Ishikawa (cell line): ENCODE measurements at regions not wholly inside any gene's neighbourhood (a gene's known extent, or its start where the extent isn't known, plus 50 kb on each side); places are given as distances from the start of the nearest gene placed in this dataset.

Source experiments
- CEBPB ChIP-seq: IDR thresholded peaks from 2 replicates; pipeline ENCODE4 v1.6.1; 2012
- CREB1 ChIP-seq: IDR thresholded peaks from 2 replicates; pipeline ENCODE4 v1.6.1; 2012; ENCODE audit warnings: low read depth
- EGR1 ChIP-seq: IDR thresholded peaks from 2 replicates; pipeline ENCODE4 v1.6.1; 2012
- EP300 ChIP-seq: IDR thresholded peaks from 2 replicates; pipeline ENCODE4 v1.6.1; 2012; ENCODE audit warnings: borderline replicate concordance
- FOXM1 ChIP-seq: IDR thresholded peaks from 2 replicates; pipeline ENCODE4 v1.6.1; 2012; ENCODE audit warnings: low read depth, borderline replicate concordance
- NFIC ChIP-seq: IDR thresholded peaks from 2 replicates; pipeline ENCODE4 v1.6.1; 2012
- RAD21 ChIP-seq: IDR thresholded peaks from 2 replicates; pipeline ENCODE4 v1.6.1; 2012; ENCODE audit warnings: low read depth
- TAF1 ChIP-seq: IDR thresholded peaks from 2 replicates; pipeline ENCODE4 v1.6.1; 2012; ENCODE audit warnings: low read depth, mild to moderate bottlenecking
- TCF12 ChIP-seq: IDR thresholded peaks from 2 replicates; pipeline ENCODE4 v1.6.1; 2012; ENCODE audit warnings: low read depth
- TEAD4 ChIP-seq: IDR thresholded peaks from 2 replicates; pipeline ENCODE4 v1.6.1; 2012
- YY1 ChIP-seq: IDR thresholded peaks from 2 replicates; pipeline ENCODE4 v1.6.1; 2012; ENCODE audit warnings: low read depth
- ZBTB7A ChIP-seq: IDR thresholded peaks from 2 replicates; pipeline ENCODE4 v1.6.1; 2012; ENCODE audit warnings: low read depth
- TF ChIP-seq, protein P1 (sequence below): IDR thresholded peaks from 2 replicates; pipeline ENCODE4 v1.6.1; 2012
- TF ChIP-seq, protein P2 (sequence below): IDR thresholded peaks from 2 replicates; pipeline ENCODE4 v1.6.1; 2012; ENCODE audit warnings: low read depth, mild to moderate bottlenecking
- TF ChIP-seq, protein P3 (sequence below): IDR thresholded peaks from 2 replicates; pipeline ENCODE4 v1.6.1; 2012

DNA sequence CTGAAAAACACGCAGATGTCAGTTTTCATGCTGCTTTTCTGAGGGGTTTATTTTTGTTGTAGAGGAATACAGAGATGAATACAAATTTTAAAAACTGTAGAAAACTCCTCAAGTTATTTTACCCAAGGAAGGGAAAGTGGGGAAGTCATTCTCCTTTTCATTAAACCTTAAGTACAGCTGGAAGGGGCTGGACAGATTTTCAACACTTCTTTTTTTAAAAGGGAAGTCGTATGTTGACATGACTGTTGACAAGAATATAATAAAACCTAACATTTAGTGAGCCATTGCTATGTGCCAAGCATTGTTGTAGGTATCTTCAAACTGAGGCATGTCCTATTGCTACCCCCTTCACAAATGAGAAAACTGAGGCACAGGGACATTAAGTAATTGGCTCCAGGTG is 235.7 kb upstream of the ELL2 start:
- TF ChIP-seq, protein P1, sequence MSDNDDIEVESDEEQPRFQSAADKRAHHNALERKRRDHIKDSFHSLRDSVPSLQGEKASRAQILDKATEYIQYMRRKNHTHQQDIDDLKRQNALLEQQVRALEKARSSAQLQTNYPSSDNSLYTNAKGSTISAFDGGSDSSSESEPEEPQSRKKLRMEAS: no peak
- no peak for TF ChIP-seq ZBTB7A
- no peak for TF ChIP-seq YY1
- TF ChIP-seq TEAD4: no peak
- no peak for TF ChIP-seq TAF1
- no peak for TF ChIP-seq EGR1
- no peak for TF ChIP-seq FOXM1
- TF ChIP-seq, protein P2, sequence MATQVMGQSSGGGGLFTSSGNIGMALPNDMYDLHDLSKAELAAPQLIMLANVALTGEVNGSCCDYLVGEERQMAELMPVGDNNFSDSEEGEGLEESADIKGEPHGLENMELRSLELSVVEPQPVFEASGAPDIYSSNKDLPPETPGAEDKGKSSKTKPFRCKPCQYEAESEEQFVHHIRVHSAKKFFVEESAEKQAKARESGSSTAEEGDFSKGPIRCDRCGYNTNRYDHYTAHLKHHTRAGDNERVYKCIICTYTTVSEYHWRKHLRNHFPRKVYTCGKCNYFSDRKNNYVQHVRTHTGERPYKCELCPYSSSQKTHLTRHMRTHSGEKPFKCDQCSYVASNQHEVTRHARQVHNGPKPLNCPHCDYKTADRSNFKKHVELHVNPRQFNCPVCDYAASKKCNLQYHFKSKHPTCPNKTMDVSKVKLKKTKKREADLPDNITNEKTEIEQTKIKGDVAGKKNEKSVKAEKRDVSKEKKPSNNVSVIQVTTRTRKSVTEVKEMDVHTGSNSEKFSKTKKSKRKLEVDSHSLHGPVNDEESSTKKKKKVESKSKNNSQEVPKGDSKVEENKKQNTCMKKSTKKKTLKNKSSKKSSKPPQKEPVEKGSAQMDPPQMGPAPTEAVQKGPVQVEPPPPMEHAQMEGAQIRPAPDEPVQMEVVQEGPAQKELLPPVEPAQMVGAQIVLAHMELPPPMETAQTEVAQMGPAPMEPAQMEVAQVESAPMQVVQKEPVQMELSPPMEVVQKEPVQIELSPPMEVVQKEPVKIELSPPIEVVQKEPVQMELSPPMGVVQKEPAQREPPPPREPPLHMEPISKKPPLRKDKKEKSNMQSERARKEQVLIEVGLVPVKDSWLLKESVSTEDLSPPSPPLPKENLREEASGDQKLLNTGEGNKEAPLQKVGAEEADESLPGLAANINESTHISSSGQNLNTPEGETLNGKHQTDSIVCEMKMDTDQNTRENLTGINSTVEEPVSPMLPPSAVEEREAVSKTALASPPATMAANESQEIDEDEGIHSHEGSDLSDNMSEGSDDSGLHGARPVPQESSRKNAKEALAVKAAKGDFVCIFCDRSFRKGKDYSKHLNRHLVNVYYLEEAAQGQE: no peak
- TF ChIP-seq RAD21: no peak

DNA sequence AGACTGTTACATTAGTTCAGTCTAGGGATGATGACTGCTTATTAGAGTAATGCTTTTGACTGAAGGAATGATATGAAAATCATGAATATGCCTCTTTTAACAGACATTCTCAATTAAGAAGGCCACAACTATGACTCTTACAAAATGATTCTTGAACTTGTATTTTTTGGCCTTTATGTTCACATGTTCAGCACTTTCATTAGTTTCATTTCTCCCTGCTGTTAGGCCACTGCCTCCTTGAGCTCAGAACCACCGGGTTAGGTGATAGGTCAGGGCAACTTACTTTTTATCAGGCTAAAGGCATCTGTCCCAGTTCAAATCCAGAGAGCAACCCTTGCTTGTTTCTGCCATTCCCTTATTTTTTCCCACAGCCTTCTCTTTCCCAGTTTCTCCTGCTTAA is 235.2 kb upstream of the ELL2 start:
- TF ChIP-seq, protein P1: no peak
- TF ChIP-seq, protein P2: no peak
- TF ChIP-seq CREB1 (no peak), YY1 (no peak)
- TF ChIP-seq, protein P3, sequence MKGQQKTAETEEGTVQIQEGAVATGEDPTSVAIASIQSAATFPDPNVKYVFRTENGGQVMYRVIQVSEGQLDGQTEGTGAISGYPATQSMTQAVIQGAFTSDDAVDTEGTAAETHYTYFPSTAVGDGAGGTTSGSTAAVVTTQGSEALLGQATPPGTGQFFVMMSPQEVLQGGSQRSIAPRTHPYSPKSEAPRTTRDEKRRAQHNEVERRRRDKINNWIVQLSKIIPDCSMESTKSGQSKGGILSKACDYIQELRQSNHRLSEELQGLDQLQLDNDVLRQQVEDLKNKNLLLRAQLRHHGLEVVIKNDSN: no peak

DNA sequence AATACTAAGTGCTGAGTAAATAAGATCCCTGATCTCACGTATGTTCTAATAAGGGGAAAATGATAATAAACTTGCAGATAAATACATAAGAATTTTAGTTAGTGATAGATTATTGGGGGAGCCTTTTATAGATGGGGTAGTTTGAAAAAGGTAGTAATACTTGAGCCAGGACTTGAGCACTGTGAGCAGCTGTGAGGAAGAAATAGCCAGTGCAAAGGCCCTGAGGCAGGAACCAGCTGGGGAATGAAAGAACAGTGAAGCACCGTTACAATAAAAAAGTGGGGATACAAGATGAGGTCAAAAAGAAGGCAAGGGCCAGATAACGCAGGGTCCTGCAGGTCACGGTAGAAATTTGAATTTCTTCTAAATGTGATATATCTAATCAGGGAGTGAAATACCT is 234.8 kb upstream of the ELL2 start:
- TF ChIP-seq RAD21 (no peak), EGR1 (no peak), CREB1 (no peak), CEBPB (no peak), FOXM1 (no peak), NFIC (no peak), TEAD4 (no peak), ZBTB7A (no peak)
- TF ChIP-seq, protein P3: no peak
- TF ChIP-seq, protein P2: no peak
- TF ChIP-seq, protein P1: no peak

DNA sequence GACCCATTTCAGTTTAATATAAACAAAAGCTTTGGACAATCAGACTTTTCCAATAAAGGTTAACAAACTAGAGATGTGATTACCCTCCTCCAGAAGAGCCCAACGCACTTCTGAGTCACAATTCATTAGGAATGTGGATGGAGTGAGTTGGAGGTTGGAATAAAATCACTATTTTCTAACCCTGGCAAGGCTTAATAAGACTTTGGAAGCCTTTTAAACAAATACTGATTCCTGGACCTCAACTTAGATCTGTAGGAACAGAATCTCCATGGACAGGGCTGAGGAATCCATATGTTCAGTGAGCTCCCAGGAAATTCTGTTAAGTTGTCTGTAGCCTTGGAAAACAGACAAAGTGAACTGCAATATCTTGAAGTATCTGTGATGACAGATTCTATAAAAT is 233.5 kb upstream of the ELL2 start:
- TF ChIP-seq NFIC: no peak
- TF ChIP-seq CEBPB: no peak
- TF ChIP-seq ZBTB7A: no peak
- TF ChIP-seq EGR1: no peak
- no peak for TF ChIP-seq TEAD4
- no peak for TF ChIP-seq YY1
- TF ChIP-seq EP300: no peak
- TF ChIP-seq, protein P1: no peak
- TF ChIP-seq TAF1: no peak
- TF ChIP-seq FOXM1: no peak
- TF ChIP-seq, protein P3: no peak
- TF ChIP-seq CREB1: no peak
- no peak for TF ChIP-seq TCF12
- TF ChIP-seq, protein P2: no peak
- no peak for TF ChIP-seq RAD21
